NCI-H1694 (cell line): ENCODE measurements at regions not wholly inside any gene's neighbourhood (a gene's known extent, or its start where the extent isn't known, plus 50 kb on each side); places are given as distances from the start of the nearest gene placed in this dataset.

Experiments used
- DNase-seq: peaks from one replicate; lab custom pipeline; 2025; lab: John Stamatoyannopoulos, UW

DNA sequence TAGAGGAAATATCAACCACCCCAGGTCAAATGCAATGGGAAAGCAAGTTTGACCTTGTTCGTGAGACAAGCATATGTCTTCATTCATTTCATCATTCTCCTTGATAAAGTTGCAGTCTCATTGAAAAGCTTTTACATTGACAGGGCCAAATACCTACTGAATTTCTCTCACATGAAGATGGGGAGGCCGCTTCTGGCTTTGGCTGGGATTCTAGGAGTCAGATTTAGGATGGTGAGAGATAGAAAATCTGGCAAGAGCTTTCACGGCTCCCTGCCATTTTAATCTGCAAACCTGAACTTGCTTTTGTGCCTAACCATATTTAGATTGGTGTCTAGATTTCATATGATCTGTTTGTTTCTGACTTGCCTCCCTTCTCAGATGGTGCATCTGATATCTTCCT lies 88.0 kb downstream of the TMEM100 start:
- DNase-seq: no peak

DNA sequence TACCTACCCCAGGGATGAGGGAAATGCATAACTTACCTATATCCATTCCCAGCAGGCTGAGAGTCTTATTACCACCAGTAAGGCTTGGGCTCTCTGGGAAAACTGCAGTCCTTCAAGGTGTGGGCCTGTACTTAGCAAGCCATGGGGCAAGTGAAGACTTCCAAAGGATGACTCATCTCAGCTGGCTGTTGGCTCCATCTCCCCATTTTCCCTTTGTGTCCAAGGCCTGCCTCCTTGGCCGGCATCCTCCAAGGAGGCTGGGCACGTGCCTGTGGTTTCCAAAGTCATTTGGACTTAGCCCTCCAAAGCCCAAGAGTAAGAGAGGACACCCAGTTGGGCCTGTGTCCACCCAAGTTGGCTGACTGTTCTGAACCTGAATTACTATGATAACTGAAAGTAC lies 89.8 kb downstream of the TMEM100 start:
- DNase-seq: no peak

DNA sequence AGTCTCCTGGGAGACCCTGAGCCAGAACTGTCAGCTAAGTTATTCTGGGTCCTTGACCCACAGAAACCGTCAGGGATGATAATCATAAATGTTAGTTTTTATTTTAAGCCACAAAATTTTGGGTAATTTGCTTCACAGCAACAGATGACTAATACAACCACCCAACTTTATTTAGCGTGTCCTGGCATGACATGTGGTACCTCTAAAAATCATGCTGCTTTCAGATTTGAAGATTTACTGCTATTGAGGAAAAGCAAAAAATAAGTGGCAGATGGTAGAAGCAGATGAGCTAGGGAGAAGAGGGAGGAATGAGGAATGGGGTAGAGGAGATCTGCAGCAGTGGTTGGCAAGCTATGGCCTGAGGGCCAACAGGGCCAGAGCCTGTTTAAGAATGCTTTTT lies 90.4 kb downstream of the TMEM100 start:
- peak; percentile 89 for DNase-seq

DNA sequence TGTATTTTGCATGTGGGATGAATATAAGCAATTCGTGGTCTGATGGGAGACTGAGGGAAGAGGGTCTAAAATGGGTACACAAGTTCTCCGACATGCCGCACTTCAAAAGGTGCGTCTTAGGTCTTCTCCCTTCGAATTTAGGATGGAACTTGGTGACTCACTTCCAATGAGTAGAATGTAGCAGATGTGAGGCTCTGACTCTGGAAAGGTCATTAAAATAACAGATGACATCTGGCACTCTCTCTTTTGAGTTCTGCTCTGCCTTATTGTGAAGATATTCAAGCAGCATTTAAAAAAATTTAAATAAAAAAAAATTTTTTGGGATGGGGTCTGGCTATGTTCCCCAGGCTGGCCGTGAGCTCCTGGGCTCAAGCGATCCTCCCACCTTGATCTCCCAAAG lies 92.7 kb downstream of the TMEM100 start:
- DNase-seq: peak; percentile 67

DNA sequence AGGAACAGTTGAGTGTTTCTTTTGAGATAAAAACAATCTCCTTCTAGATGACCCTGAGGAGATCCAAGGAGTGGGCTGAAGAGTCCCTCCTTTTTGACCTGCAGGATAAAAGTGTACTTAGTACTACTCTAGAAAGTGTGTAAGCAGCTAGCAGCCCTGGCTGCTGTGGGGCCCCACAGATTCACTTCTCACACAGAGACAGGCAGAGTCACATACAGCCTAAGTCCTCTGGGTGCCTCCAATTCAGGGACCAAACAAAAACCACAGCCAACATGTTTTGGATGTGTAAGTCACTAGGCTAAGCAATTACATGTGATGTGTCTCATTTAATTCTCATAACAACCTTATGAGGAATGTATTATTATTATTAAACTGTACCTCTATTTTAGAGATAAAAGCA lies 97.1 kb downstream of the TMEM100 start:
- DNase-seq: no peak

DNA sequence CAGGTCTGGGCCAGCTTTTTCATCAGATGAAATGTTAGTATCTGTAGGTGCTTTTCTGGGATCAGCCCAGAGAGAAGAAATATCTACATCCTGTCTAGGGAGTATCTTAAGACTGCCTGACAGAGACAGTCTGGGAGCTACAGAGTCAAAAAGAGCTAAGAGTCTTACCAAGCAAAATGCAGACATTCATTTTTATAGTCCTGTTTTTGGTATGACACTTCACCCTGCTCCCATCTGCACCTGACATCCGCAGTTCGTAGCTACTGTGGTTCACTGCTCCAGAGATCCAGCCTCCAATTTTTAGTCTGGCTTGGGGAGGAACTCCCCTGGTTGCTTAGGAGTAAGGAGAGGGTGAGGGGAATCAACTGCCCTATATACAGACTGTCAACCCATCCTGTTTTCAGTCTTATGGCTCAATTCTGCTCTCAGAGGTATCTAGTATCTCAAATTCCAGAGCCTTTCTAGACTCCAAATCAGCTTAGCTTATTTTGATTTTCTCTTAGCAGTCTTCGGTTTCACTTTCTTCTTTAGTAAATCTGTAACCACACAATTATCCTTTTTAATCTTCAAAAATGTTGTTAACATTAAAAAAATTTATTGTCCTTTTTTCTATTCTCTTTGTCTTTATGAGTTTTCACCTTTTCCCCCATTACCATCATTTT lies 97.8 kb downstream of the TMEM100 start:
- DNase-seq: no peak

DNA sequence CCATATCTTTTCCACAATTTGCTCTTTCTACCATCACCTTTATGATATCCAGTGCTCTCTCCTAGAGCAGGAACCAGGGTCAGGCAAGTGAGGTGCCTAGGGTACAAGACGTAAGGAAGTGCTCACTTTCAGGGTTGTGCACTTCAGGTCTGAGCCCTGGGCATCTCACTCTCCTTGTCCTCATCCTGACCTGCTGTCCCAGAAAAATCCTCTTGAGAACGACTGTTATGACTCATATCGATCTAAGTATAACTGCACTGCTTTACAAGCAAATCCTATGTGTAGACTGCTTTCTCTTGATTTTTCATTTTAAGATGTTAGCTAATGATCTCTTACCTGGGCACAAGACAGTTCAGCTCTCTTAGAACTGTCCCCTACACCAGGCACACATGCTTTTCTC lies 100.1 kb downstream of the TMEM100 start:
- no peak for DNase-seq

DNA sequence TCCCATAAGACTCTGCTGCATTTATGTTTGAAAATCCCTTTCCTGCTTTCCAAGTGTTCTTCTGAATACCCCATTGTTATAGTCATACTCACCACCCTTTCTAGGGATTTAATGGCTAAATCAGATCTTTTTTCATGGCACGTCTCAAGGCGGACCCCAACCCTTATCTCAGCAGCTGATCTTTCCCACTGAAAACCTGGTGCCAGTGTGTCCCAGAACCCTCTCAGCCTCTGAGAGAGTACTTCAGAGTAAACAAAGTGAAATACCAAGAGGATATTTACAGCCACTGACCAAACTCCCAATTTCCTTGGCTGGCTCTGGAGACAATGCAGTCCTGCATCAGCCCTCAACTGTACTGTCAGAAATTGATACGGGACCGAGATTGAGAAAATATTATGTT lies 101.7 kb downstream of the TMEM100 start:
- DNase-seq: no peak

DNA sequence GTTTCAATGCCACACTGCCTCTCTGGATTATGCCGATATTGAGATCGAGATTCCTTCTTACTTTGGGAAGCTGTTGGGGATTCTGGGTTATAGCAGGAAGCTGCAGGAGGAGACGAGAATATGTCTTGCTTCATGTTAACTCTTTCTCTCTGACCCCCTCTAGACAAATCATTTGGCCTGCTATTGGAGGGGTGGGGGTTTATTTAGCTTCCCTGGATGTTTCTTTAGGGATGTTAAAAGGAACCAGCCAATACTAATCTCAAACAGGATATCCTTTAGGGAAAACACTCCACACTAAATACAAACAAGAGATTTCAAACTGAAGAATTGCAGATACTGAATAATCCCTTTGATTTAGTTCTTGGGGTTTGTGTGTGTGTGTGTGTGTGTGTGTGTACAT lies 102.6 kb downstream of the TMEM100 start:
- no peak for DNase-seq

DNA sequence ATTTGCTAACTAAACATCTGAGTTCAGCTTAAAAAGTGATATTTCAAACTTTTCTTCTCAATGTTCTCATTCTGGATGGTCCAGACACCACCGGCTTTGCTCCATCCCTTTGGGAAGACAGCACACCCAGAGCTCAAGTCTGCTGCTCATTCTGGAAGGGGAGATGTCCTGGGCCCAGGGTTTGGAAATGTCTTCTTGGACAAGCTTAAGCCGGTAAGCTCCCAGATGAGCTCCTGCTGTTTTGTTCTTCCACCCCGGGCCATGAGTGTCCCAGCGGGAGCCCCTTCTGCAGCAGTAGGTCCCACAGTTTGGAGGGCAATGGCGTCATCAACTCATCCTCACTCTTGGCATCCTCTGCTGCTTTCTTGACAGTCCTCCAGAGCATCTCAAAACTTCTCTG lies 105.2 kb downstream of the TMEM100 start:
- no peak for DNase-seq

DNA sequence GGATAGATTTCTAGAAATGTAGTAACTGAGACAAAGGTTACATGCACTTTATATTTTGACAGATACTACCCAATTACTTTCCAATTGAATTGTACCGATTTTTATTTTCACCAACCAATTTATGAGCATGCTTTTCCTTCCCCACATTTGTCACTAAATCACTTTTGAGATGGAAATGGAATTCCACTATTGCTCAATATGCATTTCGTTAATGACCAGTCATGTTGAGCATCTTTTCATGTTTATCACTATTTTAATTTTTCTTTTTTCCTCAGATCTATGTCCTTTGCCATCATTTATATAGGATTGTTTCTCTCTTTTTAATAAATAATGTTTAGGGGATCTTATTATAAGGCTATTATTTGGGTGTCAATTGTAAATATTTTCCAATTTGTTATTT lies 102.8 kb upstream of the SMIM36 start:
- no peak for DNase-seq

DNA sequence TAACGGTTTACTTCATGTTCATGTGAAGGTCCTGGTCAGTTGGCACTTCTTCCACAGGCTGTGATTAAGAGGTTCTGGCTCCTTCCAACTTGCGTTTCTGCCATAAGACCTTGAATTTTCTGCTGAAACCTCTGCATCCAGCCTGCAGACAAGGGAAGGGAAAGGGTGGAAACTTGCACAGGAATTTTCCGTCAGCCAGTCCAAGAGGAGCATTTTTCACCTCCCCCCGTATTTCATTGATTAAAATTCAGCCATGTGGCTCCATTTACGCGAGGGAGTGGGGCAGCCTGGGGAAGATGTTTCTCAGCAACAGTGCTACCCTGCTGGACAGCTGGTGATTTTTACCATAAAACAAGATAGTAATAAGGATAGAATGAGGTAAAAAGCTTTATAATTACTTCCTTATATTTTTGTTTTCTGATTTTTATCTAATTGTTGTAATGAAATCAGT lies 101.5 kb upstream of the SMIM36 start:
- DNase-seq: no peak

DNA sequence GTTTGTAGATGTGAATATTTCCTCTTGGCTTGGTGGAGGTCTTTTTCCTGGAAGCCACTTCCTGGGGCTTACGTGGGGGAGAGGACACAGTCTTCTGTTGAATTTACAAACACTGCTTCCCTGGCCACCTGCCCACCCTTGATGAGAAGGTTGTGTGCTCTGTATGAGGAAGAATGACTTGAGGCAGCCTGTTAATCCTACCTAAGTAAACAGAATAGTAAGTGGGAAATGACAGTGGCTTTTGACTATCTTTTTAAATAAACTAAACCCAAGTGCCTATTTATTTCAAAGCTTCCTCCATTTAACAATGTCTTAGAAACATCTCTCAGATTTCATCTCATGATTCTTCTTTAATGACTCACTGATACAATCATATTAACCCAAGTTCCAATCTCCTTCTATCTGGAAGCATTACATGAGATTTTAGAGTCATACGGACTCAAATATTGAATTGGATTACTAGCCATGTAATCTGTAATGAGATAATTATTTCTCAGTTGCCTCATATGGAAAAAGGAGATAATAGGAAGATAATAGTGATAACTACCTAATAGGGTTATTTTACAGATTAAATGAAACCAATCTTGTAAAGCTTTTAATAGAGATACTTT lies 96.6 kb upstream of the SMIM36 start:
- no peak for DNase-seq

DNA sequence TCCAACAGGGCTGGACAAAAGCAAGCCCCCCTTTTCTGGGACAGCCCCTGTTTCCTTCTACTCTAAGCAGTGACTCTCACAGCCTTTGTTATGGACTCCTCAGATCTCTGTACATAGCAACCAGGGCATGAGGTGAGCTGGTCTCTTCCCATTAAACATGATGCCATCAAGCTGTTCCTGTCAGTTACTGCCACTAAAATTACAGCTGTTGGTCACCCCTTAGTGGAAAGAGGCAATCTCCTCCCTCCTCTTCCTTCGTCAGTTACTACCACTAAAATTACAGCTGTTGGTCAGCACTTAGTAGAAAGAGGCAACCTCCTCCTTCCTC lies 95.2 kb upstream of the SMIM36 start:
- no peak for DNase-seq

DNA sequence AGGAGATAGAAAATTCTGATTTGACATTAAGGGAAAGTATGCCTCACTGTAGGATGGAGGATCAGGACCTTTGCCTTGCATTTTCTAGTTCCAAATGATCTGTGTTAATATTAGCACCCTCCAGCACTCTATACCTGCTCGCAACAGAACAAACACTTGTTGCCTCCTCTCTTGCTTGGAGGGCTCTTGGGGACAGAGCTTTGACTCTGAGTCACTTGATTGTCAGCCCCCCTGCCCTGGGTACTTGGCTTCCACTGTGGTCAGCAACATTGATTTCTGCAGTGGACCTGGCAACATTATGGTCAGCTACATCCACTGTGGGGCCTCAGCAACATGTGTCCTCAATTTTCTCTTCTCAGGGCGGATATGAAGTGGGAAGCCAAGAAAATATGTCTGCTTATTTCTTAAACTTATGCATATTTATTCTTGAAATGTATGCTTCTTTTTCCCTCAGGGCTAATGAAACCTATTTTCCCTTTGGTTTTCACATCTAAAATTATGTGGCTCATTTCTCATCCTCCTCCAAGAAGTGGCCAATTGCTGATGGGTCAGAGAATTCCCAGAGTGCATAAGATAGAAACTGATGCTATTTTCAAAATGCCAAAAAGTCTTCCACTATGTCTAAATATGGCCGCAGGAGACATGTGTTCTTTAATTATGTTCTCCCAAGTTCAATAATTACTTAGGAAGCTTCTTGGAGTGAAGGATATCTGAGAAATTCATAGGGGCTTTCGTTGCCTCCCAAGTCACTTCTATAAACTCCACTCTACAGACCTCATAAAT lies 94.6 kb upstream of the SMIM36 start:
- no peak for DNase-seq

DNA sequence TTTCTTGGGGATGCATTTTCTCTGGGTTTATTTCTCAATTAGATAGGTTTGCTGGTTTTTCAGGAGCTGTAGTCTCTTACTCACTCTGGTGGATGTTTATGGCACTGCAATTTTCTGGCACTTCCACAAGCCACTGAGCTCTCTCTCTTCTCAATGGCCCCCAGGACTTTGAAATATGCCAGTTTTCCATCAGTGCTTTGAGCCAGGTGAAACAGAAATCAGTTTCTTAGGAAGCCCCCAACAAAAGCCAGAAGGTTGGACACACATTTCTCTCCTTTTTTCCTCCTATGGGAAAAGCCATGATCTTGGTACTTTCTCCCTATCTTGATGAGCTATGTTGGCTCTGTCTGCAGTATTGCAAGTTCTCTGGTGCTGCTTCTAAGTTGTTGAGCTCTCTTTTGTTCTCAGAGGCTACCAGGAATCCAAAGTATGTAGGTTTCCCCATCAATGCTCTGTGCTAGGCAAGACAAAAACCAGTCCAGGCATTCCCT lies 90.7 kb upstream of the SMIM36 start:
- peak; percentile 23 for DNase-seq

DNA sequence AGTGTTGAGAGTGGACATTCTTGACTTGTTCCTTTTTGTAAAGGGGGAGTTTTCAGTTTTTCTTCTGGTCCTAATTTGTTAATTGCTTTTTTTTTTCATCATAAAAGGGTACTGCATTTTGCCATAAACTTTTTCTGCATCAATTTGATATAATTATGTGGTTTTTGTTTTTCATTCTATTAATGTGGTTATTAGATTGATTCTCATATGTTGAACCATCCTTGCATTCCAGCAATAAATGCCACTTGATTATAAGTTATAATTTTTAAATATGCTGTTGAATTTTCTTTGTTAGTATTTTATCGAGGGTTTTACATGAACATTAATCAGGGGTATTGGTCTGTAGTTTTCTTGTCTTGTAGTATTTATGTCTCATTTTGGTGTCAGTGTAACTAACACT lies 87.2 kb upstream of the SMIM36 start:
- DNase-seq: no peak

DNA sequence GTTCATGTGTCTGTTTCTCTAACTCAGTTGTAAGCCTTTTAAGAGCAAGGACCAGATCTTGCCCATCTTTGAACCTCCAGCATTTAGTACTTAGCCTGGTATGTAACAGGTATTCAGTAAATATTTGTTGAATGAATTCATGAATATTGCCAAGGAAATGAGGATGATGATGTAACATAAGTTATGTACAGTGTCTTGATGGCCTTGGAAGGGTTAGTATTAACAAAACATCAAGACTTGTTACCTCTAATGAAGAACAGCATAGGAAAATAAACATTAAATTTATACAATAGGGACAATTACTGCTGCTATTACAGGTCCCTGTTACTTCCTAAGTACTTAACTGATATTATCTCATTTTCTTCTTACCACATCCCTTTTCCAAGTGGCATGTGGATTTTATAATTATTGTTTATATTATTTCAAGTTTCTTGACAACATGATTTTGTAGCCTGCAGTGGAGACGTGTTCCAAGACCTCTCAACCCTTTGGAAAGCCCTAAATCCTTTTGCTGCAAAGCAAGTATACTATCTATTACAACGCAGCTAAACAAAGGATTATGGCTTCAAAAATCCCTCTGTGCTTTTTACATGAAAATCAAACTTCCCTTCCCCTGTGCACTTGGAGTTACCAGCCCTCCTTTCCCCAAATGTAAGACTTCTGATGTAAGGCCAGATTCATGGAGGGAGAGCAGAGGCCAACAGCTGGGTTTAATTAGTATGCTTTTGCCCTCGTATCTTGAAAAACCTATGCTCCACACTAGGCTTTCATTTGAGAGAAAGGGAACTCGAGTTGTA lies 77.4 kb upstream of the SMIM36 start:
- DNase-seq: no peak

DNA sequence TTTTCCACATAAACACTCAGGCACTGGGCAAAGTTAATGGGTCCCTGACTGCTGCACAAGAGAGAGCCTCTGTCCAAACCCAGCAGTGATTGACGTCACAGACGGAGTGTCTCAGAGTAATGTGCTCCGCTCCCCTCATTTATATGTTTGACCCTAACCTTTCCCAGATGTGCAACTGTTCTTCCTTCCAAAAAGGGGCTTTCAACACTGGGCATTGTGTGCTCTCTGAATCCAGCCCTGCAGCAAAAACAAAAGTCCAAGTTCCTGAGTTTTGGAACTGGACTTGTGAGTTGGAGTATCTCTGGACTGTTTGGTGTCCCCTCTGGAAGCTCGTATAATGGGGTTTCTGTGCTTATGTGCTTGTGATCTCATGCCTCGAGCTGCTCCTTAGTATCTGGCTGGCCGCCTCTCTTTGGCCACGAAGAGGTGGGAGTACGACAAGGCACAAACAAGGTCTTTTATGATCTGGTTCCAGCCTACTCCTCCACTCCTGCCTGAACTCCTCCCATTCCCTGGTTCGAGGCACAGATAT lies 76.4 kb upstream of the SMIM36 start:
- DNase-seq: no peak

DNA sequence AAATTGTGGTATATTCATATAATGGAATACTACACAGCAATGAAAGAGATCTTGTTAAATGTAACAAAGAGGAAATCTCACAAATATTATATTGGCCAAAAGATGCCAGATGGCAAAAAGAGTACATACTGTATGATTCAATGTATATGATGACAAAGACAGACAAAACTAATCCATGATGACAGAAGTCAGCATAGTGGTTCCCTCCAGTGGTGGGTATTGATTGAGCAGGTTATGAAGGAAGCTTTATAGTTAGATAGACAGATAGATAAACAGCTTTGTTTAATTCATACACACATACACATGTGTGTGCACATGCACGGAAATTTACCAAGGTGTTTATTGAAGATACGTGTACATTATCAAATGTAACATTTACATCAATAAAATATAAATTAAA lies 74.4 kb upstream of the SMIM36 start:
- DNase-seq: no peak

DNA sequence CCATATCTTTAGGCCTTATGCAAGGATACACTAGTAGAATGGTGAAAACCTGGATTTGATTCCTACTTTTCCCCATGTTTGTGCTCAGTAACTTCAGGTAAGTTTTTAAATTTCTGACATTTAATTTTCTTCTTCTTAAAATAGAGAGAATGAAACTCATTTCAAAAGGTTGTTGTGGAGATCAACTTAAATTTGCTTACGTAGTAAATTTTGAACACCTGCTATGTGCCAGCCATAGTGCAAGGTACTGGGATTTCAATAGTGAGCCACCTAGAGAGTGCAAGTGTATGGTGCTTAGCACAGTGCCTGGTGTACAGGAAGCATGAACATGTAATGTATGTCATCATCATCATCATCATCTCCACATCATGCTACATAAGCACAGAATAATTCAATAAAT lies 73.6 kb upstream of the SMIM36 start:
- no peak for DNase-seq

DNA sequence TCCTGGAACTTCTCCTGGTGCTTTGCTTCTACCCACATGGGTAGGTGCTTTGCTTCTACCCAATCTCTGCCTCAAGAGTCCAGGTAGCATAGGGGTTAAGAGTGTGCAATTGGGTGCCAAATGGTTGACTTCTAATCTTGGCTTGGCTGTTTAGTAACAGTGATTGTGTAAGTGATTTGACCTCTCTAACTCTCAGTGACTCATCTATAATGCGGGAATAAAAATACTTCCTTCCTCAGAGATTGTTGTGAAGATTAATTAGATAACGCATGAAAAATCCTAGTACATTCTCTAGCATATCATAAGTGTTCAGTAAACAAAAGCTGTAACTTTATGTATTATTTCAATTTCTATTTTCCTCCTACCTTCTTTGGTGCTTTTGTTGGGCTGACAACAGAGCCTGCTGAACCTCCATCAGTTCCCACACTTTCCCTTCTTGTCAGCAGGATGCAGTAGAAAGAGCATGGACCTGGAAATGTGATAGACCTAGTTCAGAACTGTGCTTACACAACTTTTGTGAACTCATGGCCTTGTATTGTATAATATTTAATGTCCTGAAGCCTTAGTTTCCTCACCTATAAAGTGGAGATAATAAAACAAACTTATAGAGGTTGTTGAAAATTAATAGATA lies 72.9 kb upstream of the SMIM36 start:
- no peak for DNase-seq
